HG03108 (cell line): ENCODE measurements at regions not wholly inside any gene's neighbourhood (a gene's known extent, or its start where the extent isn't known, plus 50 kb on each side); places are given as distances from the start of the nearest gene placed in this dataset.
"Not testable (repeated sequence)": the region's sequence is repeated elsewhere in the genome, so short reads cannot be mapped to it uniquely, and the experiment has no call there.

Experiments
- ATAC-seq: cut with Tn5 transposase; IDR thresholded peaks from one replicate; pipeline ENCODE4 v1.9.1; 2021; ENCODE audit warnings: moderate library complexity; ENCODE audit not compliant: unreplicated experiment

DNA sequence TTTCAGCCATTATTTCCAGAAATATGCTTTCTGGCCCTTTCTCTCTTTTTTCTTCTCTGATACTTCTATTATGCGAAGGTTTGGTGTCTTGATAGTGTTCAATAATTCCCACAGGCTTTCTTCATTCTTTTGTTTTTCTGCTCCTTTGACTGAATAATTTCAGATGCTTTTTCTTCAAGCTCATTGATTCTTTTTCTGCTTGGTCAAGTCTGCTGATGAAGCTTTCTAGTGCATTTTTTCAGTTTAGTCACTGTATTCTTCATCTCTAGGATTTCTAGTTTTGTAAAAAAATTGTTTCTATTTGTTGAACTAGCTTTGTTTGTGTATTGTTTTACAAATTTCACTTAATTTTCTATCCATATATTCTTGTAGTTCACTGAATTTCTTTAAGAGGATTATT lies 304.0 kb upstream of the TARS1 start:
- ATAC-seq = no peak

DNA sequence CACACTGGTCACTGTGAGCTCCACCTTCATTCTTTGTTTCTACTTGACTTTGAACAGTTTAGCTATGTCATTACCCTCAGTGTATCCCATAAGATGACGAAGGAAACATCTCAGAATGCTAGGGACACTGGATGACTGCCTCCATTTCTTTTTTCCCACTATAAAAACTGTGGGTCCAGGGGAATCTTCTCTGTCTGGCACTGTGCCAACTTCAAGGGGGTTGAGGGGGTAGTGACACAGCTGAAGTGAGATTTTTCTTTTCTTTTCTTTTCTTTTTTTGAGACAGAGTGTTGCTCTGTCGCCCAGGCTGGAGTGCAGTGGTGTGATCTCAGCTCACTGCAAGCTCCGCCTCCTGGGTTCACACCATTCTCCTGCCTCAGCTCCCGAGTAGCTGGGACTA lies 302.6 kb upstream of the TARS1 start:
- not testable (repeated sequence) for ATAC-seq

DNA sequence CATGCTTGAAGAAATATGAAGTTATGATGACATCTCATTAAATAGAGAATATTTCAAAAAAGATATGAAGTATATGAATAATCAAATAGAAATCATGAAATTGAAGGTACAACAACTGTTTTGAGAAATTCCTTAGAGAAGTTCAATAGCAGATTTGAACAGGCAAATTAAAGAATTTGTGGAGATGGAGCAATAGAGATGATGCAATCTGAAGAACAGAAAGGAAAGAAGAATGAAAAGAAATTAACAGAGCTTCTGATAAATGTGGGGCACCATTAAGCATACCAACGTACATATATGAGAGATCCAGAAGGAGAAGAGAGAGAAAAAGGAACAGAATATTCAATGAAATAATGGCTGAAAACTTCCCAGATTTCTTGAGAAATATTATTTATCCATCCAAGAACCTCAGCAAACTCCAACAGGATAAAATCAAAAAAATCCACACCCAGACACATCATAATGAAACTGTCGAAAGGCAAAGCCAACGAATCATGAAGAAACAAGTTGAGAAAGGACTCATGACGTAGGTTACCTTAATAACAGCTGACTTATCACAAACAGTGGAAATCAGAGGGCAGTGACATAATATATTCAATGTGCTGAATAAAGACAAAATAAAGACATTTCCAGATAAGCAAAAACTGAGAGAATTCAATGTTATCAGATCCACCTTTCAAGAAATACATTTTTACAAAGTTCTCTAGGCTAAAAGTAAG lies 297.2 kb upstream of the TARS1 start:
- no peak for ATAC-seq

DNA sequence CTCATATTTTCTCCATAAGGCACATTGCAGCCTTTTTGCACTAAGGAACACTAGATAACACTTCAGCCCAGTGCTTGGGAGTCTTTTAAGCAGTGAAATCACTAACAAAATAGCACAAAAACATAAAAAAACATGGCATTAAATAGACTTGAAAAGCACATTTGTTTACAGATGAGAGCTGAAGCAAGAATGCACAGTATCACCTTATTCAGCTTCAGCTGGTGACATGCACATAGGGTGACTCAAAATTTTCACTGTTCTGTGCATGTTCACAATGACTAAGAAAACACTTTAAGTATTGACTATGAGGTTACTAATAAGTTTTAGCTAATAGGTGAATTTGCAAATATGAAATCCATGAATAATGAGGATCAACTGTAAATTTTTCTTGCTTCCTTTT lies 293.9 kb upstream of the TARS1 start:
- ATAC-seq = no peak

DNA sequence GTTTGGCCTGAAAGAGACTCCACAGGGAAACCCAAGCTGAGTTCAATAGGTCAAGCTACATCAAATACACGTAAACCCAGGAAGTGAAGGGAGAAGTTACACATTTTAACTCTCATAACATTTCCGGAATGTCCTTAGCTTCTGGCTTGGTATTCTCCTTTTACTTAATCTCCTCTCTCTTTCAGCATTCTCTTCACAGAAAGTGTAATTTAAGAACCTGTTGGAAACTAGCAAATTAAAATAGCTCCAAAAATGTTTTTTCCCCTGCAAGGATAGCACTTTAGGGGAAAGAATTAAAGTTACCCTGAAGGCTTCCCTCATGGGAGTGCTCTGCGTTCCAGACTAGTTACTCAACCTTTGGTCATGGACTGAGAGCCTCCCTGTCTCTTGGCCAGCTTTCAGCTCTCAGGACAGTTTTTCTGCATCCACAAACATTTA lies 292.7 kb upstream of the TARS1 start:
- no peak for ATAC-seq

DNA sequence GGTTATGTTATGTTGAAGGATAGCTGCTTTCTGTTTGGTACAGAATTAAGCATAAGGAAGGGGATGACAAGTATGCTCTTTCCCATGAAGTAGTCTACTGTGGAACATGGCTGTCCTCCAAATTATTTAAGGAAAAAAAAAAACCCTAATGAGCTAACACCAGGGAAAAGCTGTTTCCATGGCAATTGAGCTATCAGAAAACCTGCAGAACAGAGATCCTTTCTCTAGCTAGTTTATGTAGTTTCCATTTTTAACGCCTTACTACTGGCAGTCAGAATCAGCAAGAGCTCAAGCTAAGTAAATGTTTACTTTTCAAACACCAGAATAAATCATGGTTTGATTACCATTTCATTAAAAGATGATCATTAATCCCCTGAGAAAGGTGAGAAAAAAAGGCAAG lies 287.4 kb upstream of the TARS1 start:
- no peak for ATAC-seq

DNA sequence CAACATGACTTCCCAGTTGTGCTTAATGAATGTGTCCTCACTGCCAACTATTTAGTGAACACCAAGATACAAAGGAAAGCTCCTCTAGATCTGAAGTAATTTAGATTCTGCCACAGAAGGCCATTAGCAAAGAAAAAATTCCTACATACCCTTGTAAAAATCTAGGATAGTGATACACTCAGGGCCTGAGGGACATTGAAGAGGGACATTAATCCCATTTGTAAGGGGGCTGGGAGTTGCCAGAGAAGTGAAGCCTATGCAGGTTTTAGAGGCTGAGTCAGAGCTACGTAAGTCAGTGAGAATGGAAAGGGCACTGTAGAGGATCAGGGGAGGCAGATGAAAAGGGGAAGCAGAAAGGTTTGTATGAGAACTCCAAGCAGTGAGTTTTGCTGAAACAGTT lies 286.9 kb upstream of the TARS1 start:
- ATAC-seq = no peak

DNA sequence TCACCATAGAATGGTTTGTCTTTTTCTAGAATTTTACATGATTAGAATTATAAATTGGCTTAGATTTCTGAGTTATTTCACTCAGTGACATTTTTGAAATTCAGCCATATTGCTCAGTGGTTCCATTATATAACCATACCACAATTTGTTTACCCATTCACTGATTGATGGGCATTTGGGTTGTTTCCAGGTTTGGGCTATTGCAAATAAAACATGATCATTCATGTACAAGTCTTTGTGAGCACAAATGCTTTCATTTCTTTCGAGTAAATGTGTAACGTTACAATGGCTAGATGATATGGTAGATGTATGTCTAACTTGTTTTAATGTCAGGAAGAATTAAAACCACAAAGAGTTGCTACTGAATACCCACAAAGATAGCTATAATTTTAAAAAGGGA lies 279.9 kb upstream of the TARS1 start:
- ATAC-seq = no peak

DNA sequence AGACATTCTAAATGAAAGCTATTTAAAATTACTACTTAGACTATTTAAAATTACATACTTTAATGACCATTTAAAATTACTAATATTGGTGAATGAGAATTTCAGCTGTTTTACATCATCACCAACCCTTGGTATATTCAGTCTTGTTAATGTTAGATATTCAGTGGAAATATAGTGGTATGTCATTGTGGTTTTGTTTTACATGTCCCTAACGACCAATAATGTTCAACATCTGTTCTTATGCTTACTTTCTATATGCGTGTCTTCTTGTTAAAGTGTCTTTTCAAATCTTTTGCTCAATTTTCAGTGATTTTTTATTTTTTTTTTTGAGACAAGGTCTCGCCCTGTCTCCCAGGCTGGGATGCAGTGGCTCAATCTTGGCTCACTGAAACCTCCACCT lies 279.3 kb upstream of the TARS1 start:
- ATAC-seq = no peak

DNA sequence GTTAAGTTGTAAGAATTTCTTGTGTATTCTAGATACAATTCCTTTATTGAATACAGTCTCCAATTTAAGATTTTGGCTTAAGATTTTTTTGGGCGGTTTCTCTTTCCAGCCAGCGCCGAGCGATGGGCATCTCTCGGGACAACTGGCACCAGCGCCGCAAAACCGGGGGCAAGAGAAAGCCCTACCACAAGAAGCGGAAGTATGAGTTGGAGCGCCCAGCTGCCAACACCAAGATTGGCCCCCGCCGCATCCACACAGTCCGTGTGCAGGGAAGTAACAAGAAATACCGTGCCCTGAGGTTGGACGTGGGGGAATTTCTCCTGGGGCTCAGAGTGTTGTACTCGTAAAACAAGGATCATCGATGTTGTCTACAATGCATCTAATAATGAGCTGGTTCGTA lies 278.7 kb upstream of the TARS1 start:
- no peak for ATAC-seq

DNA sequence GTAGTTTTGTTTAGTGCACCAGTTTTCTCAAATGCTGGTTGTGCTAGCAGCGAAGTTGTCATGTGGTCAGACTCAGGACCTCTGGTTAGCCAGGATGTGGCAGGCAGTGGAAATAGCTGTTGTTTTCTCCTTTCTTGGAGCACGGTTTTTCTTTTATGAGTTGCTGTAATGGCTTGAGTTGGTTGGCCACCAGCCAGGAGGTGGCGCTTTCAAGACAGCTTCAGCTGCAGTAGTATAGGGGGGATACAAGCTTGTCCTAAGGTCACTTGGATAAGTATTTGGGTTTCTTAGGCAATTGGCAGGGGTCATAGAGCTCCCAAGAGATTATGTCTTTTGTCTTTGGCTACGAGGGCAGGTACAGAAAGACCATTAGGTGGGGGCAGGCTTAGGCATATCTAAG lies 274.2 kb upstream of the TARS1 start:
- ATAC-seq = no peak

DNA sequence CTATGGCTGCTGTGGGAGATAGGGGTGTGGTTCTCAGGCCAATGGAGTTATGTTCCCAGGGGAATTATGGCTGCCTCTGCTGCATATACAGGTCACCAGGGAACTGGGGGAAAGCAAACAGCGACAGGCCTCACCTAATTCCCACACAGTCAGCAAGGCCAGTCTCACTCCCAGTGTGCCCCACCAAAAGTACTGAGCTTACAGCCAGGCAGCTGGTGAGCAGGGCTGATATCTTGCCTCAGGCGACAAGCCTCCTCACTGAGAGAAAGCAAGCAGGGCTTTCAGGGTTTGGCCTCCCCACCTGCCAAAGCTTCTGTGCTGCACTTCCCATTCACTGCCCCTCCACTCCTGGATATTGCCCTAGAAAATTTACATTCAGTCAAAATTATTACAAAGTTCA lies 273.8 kb upstream of the TARS1 start:
- no peak for ATAC-seq

DNA sequence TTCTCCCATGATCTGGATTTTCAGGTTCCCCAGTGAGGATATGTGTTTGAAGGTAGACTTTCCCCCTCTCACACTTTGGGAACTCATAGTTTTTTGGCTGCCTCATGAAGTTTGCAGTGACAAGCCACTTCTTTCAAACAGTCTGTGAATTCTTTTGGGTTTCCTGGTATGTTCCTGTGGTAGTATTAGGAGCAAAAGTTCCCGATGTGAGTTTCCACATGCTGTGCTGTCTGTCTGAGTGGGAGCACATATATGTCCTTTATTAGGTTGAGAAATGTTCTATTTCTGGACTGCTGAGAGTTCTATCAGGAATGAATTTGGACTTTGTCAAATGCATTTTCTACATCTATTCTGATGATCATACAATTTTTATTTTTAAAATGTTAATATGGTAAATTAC lies 273.2 kb upstream of the TARS1 start:
- ATAC-seq = no peak

DNA sequence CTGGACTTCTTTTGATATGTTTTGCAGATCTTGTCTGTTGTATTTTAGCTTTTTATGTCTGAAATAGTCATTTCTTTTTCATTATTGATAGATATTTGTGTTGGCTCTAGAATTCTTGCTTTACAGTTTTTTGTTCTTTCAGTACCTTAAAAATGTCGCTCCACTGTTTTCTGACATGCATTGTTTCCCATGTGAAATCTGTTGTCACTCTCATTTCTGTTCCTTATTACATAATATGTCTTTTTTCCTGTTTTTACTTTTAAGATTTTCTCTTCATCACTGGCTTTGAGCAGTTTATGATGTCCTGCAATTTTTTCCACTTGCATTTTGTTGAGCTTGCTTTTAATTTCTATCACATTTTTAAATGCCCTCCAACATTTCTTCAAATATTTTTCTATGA lies 270.4 kb upstream of the TARS1 start:
- no peak for ATAC-seq

DNA sequence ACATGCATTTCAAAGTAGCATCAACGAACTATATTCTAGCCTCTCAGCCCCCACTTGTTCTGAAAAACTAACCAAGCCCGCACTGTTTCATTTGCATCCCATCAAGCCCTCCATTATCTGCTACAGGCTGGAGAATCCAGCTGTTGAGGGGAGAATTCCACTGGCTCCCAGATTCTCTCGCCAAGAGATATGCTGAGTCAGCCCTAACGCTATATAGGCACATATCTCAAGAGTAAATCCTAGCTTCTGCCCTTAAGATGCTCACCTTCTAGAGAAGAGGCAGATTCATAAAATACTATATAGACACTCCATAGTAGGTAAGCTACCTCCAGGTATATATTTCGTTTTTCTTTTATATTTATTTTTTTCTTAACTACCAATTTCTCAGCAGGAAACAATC lies 266.4 kb upstream of the TARS1 start:
- ATAC-seq = no peak

DNA sequence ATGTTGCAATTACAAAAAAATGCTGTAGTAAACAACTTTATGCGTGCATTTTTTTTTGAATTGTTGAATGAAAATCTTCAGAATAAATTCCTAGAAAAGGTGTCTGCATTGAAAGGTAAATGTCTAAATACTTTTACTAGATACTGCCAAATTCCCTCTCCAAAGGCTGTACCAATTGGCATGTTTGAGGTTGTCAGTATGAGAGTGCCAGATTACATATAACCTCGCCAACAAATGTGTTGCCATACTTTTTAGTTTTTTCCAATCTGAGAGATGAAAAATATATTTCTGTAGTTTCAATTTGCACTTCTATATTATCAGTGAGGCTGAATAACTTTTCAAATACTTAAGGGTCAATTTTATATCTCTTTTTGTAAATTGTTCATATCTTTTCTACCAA lies 261.5 kb upstream of the TARS1 start:
- no peak for ATAC-seq

DNA sequence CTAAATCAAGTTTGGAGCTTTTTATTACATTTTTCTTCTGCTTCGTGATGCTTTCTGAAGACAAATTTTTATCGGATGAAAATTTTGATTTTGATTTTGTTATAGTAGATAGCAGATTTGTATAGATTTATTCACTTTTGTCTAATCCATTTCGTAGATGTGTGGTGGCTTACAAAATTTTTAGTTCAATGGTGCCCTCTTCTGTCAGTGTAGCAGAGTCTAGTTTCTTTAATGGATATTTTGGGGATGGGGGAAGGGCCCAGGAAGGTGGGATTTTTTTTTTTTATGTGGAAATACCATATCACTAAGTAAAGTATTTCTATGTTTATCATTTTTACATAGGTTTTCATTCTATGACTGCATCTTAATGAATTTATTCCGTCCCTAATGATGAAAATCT lies 259.9 kb upstream of the TARS1 start:
- ATAC-seq = no peak

DNA sequence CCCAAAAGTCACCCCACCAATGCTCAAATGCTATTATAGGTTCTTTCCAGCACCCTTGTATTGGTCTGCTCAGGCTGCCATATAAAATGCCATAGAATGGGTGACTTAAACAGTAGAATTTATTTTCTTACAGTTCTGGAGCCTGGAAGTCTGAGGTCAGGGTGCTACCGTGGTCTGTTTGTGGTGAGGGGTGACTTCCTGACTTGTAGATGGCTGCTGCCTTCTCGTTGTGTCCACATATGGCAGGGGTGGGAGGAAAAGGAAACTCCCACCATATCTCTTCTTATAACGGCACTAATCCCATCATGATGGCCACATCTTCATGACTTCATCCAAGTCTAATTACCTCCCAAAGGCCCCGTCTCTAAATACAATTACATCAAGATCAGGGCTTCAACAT lies 257.8 kb upstream of the TARS1 start:
- ATAC-seq = no peak

DNA sequence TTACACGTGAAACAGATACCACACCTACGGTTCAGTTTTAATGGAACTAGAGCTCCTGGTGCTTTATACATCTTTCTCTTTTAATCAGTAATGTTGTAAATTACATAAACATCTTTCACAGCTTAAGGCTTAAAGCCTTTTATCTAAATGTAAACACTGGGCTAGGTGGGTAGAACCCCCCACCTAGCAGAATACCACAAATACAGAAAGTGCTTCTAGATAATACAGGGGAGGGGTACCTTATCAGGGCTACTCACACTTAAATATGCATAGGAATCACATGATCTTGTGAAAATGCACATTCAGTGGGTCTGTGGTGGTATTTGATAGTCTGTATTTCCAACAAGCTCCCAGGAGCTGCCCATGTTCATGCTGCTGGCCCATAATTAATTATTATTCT lies 256.4 kb upstream of the TARS1 start:
- ATAC-seq = no peak

DNA sequence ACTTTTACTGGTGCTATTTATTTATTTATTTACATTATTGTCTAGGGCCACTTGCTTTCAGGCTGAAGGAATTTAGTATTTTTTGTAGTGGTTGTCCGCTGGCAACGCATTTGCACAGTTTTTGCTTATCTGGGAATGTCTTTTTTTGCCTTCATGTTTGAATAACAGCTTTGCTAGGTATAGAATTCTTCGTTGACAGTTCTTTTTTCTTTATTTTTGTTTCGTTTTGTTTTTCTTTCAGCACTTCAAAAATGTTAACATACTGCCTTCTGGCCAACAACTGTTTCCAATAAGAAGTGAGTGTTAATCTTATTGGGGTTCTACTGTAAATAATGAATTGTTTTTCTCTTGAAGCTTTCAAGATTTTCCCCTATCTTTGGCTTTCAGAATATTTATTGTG lies 252.7 kb upstream of the TARS1 start:
- ATAC-seq = no peak

DNA sequence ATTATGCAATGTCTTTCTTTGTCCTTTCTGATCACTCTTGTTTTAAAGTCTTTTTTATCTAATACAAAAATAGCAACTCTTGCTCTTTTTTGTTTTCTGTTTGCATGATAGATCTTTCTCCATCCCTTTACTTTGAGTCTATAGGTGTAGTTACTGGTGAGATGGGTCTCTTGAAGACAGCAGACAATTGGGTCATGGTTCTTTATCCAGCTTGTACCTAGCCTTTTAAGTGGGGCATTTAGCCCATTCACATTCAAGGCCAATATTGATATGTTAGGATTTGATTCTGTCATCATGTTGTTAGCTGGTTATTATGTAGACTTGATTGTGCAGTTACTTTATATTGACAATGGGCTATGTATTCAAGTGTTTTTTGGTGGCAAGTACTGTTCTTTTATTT lies 245.9 kb upstream of the TARS1 start:
- ATAC-seq = no peak

DNA sequence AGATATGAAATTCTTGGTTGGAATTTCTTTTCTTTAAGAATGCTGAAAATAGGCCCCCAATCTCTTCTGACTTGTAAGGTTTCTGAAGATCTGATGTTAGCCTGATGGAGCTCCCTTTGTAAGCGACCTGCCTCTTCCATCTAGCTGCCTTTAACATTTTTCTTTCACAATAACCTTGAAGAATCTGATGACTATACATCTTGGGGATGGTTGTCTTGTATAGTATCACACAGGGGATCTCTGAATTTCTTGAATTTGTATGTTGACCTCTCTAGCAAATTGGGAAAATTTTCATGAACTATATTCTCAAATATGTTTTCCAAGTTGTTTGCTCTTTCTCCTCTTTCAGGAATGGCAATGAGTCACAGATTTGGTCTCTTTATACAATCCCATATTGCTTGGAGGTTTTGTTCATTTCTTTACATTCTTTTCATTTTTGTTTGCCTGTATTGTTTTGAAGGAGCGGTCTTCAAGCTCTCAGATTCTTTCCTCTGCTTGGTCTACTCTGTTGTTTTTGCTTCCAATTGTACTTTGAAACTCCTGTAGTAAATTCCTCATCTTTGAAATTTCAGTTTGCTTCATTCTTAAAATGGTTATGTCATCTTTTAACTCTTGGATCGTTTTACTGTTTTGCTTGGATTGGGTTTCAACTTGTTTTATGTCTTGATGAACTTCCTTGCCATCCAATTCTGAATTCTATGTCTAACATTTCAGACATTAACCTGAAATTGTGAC lies 245.2 kb upstream of the TARS1 start:
- ATAC-seq = no peak

DNA sequence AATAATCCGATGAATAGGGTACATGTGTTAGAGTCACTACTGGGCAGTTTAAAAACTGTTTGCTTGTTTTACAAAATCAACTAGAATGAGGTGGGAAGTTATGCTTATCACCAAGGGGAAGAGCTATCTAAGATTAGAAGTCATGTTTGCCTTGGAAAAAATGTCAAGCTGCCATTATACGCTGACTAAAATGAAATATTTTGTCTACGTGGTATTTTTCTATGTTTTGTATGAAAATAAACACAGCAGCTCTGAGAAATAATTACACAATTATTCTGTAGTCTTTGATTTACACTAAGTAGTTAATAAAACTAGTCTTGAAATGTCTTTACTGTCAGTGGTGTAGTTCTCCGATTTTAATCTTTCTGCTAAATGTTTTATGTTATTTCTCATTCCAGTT lies 241.9 kb upstream of the TARS1 start:
- no peak for ATAC-seq
